GM12873 (cell line): ENCODE measurements at regions not wholly inside any gene's neighbourhood (a gene's known extent, or its start where the extent isn't known, plus 50 kb on each side); places are given as distances from the start of the nearest gene placed in this dataset.

Source experiments
- TF ChIP-seq, protein P1 (sequence below): IDR thresholded peaks from 2 replicates; pipeline ENCODE4 v1.5.1; 2012; ENCODE audit warnings: low read depth, mild to moderate bottlenecking, moderate library complexity, low read length, control low read depth; ENCODE audit not compliant: insufficient read depth; ENCODE audit errors: missing control alignments

DNA sequence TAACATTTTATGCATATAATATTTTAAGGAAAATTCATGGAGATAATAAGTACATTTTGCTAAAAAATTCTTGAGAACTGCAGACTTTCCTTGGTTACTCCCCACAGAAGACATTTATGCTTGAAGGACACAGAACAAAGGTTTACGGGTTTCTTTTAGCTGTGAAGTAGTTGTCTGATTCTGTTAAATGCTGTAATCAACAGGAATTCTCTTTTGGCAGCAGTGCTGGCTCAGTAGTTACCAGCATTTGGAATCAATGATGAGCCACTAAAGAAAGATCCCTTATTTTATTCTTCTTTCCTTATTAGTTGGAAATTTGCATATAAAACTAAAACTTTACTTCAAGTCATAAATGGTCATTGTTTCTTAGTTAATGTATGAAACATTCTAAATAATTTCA, 199.3 kb upstream of the FAT4 start:
- TF ChIP-seq, protein P1, sequence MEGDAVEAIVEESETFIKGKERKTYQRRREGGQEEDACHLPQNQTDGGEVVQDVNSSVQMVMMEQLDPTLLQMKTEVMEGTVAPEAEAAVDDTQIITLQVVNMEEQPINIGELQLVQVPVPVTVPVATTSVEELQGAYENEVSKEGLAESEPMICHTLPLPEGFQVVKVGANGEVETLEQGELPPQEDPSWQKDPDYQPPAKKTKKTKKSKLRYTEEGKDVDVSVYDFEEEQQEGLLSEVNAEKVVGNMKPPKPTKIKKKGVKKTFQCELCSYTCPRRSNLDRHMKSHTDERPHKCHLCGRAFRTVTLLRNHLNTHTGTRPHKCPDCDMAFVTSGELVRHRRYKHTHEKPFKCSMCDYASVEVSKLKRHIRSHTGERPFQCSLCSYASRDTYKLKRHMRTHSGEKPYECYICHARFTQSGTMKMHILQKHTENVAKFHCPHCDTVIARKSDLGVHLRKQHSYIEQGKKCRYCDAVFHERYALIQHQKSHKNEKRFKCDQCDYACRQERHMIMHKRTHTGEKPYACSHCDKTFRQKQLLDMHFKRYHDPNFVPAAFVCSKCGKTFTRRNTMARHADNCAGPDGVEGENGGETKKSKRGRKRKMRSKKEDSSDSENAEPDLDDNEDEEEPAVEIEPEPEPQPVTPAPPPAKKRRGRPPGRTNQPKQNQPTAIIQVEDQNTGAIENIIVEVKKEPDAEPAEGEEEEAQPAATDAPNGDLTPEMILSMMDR = no peak

DNA sequence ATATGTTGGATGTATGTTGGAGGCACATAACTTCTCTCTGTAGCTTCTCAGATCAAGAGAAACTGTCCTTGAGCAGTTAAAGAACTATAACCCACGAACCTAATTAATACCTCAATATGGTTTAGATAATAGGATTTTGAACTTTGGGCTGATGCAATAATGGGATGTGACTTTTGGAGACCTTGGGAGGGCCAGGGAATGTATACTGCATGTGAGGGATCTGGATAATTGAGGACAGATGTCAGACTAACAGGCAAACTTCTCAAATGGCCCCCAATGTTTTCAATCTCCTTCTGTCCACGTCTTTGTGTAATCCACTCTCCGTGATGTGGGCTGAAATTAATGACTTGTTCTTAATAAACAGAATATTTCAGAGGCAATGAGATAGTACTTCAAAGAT, 202.2 kb upstream of the FAT4 start:
- TF ChIP-seq, protein P1 = no peak

DNA sequence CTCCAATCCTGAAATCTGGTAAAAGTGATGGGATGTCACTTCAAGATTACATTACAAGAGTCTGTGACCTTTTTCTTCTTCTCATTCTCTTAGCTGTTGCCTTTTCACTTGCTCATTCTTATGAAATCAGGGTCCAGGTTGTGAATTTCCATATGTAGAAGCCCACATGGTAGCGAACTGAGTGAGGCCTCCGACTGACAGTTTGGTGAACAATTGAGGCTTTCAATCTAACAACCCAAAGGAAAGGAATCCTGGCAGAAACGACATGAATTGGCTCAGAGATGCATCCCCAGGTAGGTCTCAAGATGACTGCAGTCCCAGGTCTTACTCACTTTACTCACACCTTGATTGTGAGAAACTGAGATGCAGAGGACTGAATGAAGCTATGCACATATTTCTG, 203.4 kb upstream of the FAT4 start:
- TF ChIP-seq, protein P1 = no peak

DNA sequence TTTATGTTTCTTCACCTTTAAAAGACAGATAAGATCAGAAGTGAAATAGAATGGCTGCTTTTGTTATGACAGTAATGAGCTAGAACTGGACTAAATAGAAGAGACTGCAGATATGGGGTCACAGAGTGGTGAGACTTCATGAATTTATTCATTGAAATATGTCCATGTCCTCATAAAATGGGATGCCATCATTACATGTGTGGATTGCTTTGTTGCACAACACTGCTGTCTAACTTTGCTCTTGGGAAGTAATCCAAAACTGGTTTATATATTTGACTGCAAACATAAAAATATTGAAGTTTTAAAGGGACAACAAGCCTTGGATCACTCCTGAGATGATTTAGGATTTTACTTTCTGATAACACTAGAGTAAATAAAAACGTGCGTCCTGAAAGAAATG, 209.2 kb upstream of the FAT4 start:
- TF ChIP-seq, protein P1 = no peak

DNA sequence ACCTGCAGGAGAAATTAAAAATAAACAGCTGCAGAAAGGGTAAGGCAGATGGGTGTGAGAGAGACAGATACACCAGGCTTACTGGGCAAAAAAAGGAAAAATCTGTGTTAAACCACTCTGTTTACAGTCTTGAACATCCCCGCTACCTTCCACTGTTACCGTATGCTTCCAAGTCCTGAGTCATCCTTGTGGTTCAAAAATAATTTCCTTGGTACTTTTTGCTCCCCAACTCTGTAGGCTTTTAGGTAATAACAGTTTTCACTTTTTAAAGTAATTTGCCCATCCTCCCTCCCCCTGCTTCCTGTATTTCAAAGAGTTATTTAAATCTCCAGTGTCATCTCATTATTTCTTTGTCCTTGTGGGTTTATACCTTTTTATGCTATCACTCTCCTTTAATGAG, 210.1 kb upstream of the FAT4 start:
- TF ChIP-seq, protein P1 = no peak

DNA sequence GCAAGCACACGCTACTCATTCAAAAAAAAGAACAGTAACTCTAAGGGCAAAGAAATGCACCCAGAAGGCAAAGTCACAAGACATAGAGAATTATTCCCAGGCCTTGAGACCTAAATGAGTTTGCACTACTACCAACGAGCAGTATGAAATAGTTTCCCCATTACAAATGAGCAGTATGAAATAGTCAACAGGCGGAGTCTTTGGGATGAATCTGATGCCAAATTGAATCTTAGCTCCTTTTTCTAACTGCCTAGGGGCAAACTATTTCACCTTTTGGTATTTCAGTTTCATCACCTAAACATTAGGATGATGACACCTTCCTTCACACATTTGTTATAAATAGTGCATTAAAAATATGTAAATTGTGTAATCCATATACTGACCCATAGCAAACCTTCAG, 213.0 kb upstream of the FAT4 start:
- TF ChIP-seq, protein P1 = no peak

DNA sequence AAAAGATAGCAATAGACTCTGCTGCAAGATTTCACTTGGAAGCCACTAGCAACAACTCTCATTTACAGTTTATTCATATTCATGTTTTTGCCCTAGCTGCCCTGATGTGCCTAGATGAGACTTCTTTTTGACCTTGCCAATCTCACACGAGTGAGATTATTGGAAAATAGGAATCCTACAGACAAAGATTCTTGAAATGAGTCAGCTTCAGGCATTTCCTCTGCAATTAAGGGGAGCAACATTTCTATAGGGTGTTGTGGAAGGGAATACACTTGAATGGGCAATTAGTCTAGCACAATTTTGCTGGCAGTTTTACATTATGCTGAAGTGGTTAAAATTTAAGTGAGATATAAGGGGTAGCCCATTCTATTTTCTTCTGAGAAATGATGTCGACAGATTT, 217.0 kb upstream of the FAT4 start:
- TF ChIP-seq, protein P1 = no peak
